ENCODE measurements at regions not wholly inside any gene's neighbourhood (a gene's known extent, or its start where the extent isn't known, plus 50 kb on each side); places are given as distances from the start of the nearest gene placed in this dataset.
"Not testable (repeated sequence)": the region's sequence is repeated elsewhere in the genome, so short reads cannot be mapped to it uniquely, and the experiment has no call there.

DNA sequence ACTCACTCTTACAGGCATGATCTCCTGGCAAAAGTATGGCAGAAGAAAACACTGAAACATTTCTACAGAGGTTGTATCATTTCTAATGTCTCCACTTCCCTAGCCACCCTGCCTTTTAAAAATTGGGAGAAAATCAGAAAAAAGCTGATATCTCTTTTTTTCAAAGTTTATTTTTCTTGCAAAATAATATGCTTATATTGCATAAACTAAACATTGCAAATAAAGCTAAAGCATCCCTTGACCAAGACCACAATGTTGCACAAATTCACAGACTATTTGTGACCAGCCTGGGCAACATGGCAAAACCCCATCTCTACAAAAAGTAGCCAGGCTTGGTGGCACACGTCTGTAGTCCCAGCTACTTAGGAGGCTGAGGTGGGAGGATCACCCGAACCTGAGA is 183.3 kb upstream of the ELAVL2 start:
- Mint-ChIP-seq H3K27me3 (ENCODE audit: low read depth) (no peaks in the 10 kb centered on the region), H3K36me3 (ENCODE audit: insufficient read depth) (no peaks in the 10 kb centered on the region), H3K9me3 (peaks cover 36% of the 10 kb centered on the region), H3K4me1 (ENCODE audit: low read depth) (no peaks in the 10 kb centered on the region), H3K4me3 (no peak overlapping the region)
- ATAC-seq = no peak
- DNase-seq = no peak

DNA sequence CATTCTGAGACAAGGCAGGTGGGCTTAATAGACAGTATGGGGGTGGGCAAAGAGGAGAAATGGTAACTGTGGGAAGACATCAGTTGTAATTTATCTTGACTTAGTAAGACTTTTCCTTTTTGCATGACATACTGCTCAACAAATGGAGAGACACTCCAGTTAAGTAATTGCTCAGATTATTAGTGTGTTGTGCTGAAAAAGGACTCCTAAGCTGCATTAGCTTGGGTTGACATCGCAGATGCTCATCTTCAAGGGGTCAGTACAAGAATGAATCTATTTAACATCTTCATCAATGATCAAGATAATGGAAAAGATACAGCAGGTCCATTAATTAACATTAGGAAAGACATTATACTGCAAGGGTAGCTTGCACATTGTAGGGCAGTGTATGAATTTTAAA is 181.1 kb upstream of the ELAVL2 start:
- Mint-ChIP-seq H3K36me3 (ENCODE audit: insufficient read depth) (no peaks in the 10 kb centered on the region), H3K4me3 (no peak overlapping the region), H3K9me3 (peaks cover 25% of the 10 kb centered on the region), H3K4me1 (ENCODE audit: low read depth) (no peaks in the 10 kb centered on the region), H3K27me3 (ENCODE audit: low read depth) (no peaks in the 10 kb centered on the region)
- DNase-seq = no peak
- ATAC-seq = no peak

DNA sequence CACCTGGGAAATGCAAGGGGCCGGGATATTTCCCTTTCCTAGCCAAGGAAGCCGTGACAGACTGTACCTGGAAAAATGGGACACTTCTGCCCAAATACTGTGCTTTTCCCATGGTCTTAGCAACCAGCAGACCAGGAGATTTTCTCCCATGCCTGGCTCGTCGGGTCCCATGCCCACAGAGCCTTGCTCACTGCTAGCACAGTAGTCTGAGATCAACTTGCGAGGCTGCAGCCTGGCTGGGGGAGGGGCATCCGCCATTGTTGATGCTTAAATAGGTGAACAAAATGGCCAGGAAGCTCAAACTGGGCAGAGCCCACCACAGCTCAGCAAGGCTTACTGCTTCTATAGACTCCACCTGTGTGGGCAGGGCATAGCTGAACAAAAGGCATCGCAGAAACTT is 165.8 kb upstream of the ELAVL2 start:
- DNase-seq; H3K4me3 Mint-ChIP-seq; H3K27me3 Mint-ChIP-seq (ENCODE audit: low read depth); ATAC-seq; H3K4me1 Mint-ChIP-seq (ENCODE audit: low read depth); H3K36me3 Mint-ChIP-seq (ENCODE audit: insufficient read depth): not testable (repeated sequence)
- peaks cover 16% of the 10 kb centered on the region for H3K9me3 Mint-ChIP-seq

DNA sequence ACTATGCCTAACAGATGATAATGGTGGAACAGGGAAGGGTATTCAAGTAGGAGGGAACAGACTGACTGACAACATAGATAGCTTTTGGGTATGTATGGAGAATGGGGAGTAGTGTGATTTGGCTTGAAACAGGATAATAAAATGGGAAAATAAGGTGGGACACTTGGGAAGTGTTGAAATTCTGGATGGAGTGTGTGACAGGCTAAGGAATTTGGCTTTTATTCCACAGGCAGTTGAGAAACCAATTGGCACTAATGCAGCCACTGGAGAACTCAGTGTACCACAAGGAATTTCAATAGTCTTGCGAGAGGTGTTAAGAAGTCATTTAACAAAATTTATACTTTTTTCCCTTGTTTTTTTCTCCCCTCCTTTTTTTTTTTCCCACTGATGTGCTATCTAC is 153.5 kb upstream of the ELAVL2 start:
- Mint-ChIP-seq H3K27me3 (ENCODE audit: low read depth) (no peaks in the 10 kb centered on the region), H3K36me3 (ENCODE audit: insufficient read depth) (no peaks in the 10 kb centered on the region), H3K4me3 (no peak overlapping the region), H3K4me1 (ENCODE audit: low read depth) (no peaks in the 10 kb centered on the region), H3K9me3 (peaks cover 28% of the 10 kb centered on the region)
- DNase-seq (no peak), ATAC-seq (no peak)

DNA sequence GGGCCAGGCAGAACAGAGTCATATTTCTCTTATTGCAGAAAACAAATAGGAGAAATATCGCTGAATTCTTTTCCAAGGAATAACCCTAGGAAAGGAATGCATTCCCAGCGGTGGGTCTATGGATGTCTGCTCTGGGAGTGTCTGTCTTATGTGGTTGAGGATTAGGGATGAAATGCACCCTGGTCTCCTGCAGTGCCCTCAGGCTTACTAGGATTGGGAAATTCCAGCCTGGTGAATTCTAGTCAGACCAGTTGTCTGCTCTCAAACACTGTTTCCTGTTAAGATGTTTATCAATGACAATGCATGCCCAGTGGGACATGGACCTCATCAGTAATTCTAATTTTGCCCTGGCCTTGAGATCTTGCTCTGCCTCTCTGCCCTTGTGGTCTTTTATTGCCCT is 136.1 kb upstream of the ELAVL2 start:
- no peaks in the 10 kb centered on the region for H3K4me1 Mint-ChIP-seq (ENCODE audit: low read depth)
- H3K36me3 Mint-ChIP-seq (ENCODE audit: insufficient read depth) = no peaks in the 10 kb centered on the region
- no peak overlapping the region for H3K4me3 Mint-ChIP-seq
- ATAC-seq = no peak
- peaks cover 50% of the 10 kb centered on the region for H3K9me3 Mint-ChIP-seq
- no peak for DNase-seq
- H3K27me3 Mint-ChIP-seq (ENCODE audit: low read depth) = no peaks in the 10 kb centered on the region

DNA sequence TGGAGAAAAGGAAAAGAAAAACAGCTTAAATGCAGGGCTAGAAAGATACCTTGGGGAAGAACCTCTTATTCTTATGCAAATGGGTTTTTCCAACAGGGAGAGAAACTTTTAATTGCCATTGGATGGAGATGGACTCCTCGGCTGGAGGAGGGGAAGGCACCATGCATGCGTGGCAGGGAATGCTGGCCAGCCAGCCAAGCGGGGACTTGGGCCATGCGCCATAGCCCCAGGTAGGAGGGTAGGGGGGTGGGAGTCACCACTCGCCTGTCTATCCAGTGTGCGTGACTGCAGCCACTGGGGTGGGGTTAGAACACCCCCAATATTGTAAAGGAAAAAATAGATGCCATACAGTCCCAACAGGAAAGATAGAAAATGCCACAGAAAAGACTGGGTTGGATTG is 119.9 kb upstream of the ELAVL2 start:
- DNase-seq = no peak
- no peaks in the 10 kb centered on the region for H3K27me3 Mint-ChIP-seq (ENCODE audit: low read depth)
- H3K4me1 Mint-ChIP-seq (ENCODE audit: low read depth) = no peaks in the 10 kb centered on the region
- no peak overlapping the region for H3K4me3 Mint-ChIP-seq
- H3K36me3 Mint-ChIP-seq (ENCODE audit: insufficient read depth) = no peaks in the 10 kb centered on the region
- no peak for ATAC-seq
- H3K9me3 Mint-ChIP-seq = peaks cover 13% of the 10 kb centered on the region

DNA sequence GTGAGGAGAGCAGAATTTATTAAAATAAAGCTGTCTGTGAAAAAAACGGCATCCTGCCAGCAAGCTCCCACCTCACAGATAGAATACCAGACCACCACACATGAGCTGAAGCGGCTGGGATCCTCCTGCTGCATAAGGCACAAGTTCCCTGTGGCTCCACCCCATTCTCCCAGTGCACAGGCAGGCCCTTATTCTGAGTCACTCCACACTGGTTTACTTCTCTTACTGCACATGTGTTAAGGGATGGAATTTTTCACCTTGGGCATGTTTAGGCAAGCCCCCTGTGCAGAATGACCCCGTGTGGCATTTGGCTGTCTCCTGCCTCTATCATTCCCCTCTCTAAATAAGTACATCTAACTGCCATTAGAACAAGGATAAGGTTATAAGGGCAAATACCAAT is 115.0 kb upstream of the ELAVL2 start:
- Mint-ChIP-seq H3K4me1 (ENCODE audit: low read depth) (no peaks in the 10 kb centered on the region), H3K36me3 (ENCODE audit: insufficient read depth) (no peaks in the 10 kb centered on the region), H3K4me3 (no peak overlapping the region), H3K9me3 (peaks cover 15% of the 10 kb centered on the region), H3K27me3 (ENCODE audit: low read depth) (no peaks in the 10 kb centered on the region)
- ATAC-seq (no peak), DNase-seq (no peak)

DNA sequence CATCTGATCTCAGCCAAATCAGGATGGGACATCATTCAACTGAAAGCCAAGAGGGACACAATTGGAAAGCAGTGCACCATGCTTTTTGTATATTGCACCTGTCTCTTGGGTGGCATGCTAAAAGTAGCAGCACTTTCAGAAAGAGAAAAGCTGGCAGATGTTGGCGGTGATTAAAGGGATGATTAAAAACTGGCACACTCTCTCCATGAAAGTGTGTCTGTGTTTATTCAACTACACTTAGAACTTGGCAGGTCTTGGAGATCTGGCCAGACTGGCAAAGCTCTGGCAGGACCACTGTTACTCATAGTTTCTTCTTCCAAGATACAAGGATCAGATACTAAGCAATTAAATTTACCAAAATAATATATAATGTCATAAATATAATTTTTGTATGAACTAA is 112.9 kb upstream of the ELAVL2 start:
- ATAC-seq = no peak
- H3K36me3 Mint-ChIP-seq (ENCODE audit: insufficient read depth) = no peaks in the 10 kb centered on the region
- H3K27me3 Mint-ChIP-seq (ENCODE audit: low read depth) = no peaks in the 10 kb centered on the region
- no peaks in the 10 kb centered on the region for H3K4me1 Mint-ChIP-seq (ENCODE audit: low read depth)
- no peak for DNase-seq
- peaks cover 15% of the 10 kb centered on the region for H3K9me3 Mint-ChIP-seq
- no peak overlapping the region for H3K4me3 Mint-ChIP-seq

DNA sequence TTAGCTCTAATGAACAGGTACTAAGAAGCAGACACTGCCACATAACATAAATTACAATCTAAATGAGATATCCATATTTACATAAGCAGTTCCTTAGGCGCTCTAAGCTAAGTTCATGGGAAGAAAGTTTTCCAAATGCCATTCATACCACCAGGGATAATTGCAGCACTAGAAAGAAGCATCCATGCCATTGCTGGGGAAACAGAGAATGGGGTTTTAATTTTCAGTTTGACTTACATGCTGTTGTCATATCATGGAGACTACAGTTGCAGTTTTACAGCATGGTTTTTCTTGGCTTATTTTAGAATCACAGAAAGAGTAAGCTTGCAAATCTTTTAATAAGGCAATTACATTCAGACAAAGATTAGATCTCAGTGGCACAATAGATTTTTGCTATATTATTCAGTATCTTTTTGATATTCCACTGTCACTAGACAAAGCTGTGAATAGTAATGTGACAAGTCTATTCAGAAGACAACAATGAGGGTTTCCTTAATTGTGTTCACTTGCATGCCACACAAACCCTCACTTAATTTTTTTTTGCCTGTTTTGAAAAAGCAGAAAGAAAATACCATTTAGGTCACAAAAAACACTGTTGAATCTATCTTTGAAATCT is 108.4 kb upstream of the ELAVL2 start:
- peaks cover 6% of the 10 kb centered on the region for H3K9me3 Mint-ChIP-seq
- H3K4me3 Mint-ChIP-seq = no peak overlapping the region
- no peak for DNase-seq
- H3K27me3 Mint-ChIP-seq (ENCODE audit: low read depth) = no peaks in the 10 kb centered on the region
- no peak for ATAC-seq
- no peaks in the 10 kb centered on the region for H3K36me3 Mint-ChIP-seq (ENCODE audit: insufficient read depth)
- H3K4me1 Mint-ChIP-seq (ENCODE audit: low read depth) = no peaks in the 10 kb centered on the region

DNA sequence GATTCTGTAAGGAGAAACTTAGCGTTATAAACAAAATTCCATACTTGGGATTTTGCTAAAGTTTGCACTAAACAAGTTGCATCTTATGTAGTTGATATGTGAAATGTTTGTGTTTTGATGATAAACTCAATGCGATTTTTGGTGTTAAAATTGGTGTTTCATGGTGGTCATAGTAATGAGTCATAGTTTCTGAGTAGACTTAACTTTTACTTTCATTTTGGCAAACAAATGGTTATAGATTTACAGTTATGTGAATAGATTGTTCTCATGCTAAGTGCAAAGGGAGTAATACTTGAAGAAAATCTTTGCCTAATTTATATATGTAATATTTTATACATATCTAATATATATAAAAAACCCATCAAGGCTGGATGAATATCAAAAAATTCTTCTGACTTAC is 107.3 kb upstream of the ELAVL2 start:
- H3K36me3 Mint-ChIP-seq (ENCODE audit: insufficient read depth) = no peaks in the 10 kb centered on the region
- DNase-seq (no peak), ATAC-seq (no peak)
- no peaks in the 10 kb centered on the region for H3K27me3 Mint-ChIP-seq (ENCODE audit: low read depth)
- peaks cover 11% of the 10 kb centered on the region for H3K9me3 Mint-ChIP-seq
- no peak overlapping the region for H3K4me3 Mint-ChIP-seq
- no peaks in the 10 kb centered on the region for H3K4me1 Mint-ChIP-seq (ENCODE audit: low read depth)

DNA sequence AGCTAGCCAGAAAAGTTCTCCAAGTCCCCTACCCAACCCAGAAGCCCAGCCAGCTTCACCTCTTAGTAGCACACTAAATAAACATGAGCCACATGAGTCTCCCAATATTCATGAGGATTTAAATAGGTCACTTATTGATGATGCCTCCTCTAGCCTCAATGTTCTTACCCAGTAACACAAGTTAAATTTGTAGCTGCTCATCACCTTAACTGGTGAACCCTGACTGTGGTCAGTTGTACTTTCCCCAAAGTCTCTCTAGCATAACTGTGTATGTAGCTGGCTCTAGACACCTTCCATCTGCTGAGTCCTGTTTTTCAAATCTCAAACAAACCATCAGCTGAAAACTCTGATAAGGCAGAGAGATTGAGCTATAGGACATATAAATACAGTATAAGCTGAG is 100.3 kb upstream of the ELAVL2 start:
- Mint-ChIP-seq H3K4me3 (no peak overlapping the region), H3K36me3 (ENCODE audit: insufficient read depth) (no peaks in the 10 kb centered on the region), H3K4me1 (ENCODE audit: low read depth) (no peaks in the 10 kb centered on the region), H3K27me3 (ENCODE audit: low read depth) (no peaks in the 10 kb centered on the region), H3K9me3 (peaks cover 11% of the 10 kb centered on the region)
- ATAC-seq = no peak
- DNase-seq = no peak

DNA sequence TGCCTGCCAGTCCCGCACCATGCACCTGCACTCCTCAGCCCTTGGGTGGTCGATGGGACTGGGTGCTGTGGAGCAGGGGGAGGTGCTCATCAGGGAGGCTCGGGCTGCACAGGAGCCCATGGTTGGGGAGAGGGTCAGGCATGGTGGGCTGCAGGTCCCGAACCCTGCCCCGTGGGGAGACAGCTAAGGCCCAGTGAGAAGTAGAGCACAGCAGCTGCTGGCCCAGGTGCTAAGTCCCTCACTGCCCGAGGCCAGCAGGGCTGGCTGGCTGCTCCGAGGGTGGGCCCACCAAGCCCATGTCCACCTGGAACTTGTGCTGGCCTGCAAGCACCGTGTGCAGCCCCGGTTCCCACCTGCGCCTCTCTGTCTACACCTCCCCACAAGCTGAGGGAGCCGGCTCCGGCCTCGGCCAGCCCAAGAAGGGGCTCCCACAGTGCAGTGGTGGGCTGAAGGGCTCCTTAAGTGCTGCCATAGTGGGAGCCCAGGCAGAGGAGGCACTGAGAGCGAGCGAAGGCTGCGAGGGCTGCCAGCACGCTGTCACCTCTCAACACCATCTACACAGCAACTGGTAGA is 88.5 kb upstream of the ELAVL2 start:
- no peak for ATAC-seq
- Mint-ChIP-seq H3K27me3 (ENCODE audit: low read depth) (no peaks in the 10 kb centered on the region), H3K4me3 (no peak overlapping the region), H3K36me3 (ENCODE audit: insufficient read depth) (no peaks in the 10 kb centered on the region), H3K4me1 (ENCODE audit: low read depth) (no peaks in the 10 kb centered on the region), H3K9me3 (peaks cover 22% of the 10 kb centered on the region)
- DNase-seq = no peak

DNA sequence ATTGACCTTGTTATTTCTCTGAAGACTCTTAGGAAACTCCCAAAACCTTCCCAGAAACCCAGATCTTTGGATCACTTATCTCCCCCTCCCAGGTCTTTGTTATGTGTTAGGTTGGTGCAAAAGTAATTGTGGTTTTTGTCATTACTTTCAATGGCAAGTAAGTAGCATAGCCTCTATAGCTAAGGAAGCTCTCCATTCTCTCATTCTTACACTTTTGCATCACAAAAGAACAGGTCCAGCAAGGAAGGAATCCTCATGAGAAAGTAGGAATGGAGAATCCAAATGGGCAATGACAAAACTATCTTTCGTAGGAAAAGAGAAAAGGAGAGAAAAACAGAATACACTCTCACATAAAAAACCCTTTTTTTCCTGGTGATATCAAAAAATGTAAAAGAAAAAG is 81.3 kb upstream of the ELAVL2 start:
- no peaks in the 10 kb centered on the region for H3K36me3 Mint-ChIP-seq (ENCODE audit: insufficient read depth)
- no peak for ATAC-seq
- H3K9me3 Mint-ChIP-seq = peaks cover 3% of the 10 kb centered on the region
- H3K4me3 Mint-ChIP-seq = no peak overlapping the region
- no peaks in the 10 kb centered on the region for H3K27me3 Mint-ChIP-seq (ENCODE audit: low read depth)
- no peak for DNase-seq
- no peaks in the 10 kb centered on the region for H3K4me1 Mint-ChIP-seq (ENCODE audit: low read depth)

DNA sequence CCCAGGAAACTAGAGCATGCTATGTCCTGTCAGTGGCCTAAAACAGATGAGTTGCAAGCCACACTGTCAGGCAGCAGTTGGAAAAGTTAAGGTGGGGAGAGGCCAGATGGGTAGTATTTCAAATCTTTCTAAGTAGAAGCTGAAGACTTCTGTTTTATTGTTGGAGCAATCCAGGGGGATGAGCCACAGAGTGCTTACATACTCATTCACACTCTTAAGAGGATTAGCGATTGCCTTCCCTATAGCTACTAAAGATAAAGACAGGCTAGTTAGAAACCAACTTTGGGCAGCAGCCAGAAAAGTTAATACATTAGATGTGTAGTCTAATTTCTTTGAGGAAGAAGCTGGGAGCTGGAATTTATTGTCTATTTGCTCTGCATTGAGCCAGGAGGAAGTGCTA is 61.7 kb upstream of the ELAVL2 start:
- Mint-ChIP-seq H3K27me3 (ENCODE audit: low read depth) (no peaks in the 10 kb centered on the region), H3K4me1 (ENCODE audit: low read depth) (no peaks in the 10 kb centered on the region), H3K36me3 (ENCODE audit: insufficient read depth) (no peaks in the 10 kb centered on the region), H3K4me3 (no peak overlapping the region), H3K9me3 (peaks cover 31% of the 10 kb centered on the region)
- no peak for ATAC-seq
- no peak for DNase-seq

All from activated T-cell treated with anti-CD3 and anti-CD28 coated beads, Interleukin-2, amount 50 U/mL, for 4 hours (primary cell).